ENCODE measurements at regions not wholly inside any gene's neighbourhood (a gene's known extent, or its start where the extent isn't known, plus 50 kb on each side); places are given as distances from the start of the nearest gene placed in this dataset.

- TF ChIP-seq, protein P1, sequence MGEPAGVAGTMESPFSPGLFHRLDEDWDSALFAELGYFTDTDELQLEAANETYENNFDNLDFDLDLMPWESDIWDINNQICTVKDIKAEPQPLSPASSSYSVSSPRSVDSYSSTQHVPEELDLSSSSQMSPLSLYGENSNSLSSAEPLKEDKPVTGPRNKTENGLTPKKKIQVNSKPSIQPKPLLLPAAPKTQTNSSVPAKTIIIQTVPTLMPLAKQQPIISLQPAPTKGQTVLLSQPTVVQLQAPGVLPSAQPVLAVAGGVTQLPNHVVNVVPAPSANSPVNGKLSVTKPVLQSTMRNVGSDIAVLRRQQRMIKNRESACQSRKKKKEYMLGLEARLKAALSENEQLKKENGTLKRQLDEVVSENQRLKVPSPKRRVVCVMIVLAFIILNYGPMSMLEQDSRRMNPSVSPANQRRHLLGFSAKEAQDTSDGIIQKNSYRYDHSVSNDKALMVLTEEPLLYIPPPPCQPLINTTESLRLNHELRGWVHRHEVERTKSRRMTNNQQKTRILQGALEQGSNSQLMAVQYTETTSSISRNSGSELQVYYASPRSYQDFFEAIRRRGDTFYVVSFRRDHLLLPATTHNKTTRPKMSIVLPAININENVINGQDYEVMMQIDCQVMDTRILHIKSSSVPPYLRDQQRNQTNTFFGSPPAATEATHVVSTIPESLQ (CRISPR knock-in tag; IDR thresholded peaks at IDR 0.05), result no peak
- TF ChIP-seq GTF2I (CRISPR knock-in tag; conservative IDR thresholded peaks at IDR 0.05) (no peak), FOXJ3 (CRISPR knock-in tag; IDR thresholded peaks at IDR 0.05; ENCODE audit: borderline replicate concordance) (no peak), ZSCAN18 (CRISPR knock-in tag; IDR thresholded peaks at IDR 0.05) (no peak), SMAD4 (CRISPR knock-in tag; IDR thresholded peaks at IDR 0.05) (no peak), ATF1 (CRISPR knock-in tag; IDR thresholded peaks at IDR 0.05) (no peak), CBFB (CRISPR knock-in tag; IDR thresholded peaks at IDR 0.05; ENCODE audit: low read depth) (no peak), ZNF532 (CRISPR knock-in tag; IDR thresholded peaks at IDR 0.05; ENCODE audit: borderline replicate concordance) (no peak), RELA (CRISPR knock-in tag; IDR thresholded peaks at IDR 0.05; ENCODE audit: borderline replicate concordance) (no peak), ZNF317 (CRISPR knock-in tag; IDR thresholded peaks at IDR 0.05; ENCODE audit: borderline replicate concordance, low read depth) (no peak), GRHL2 (CRISPR knock-in tag; IDR thresholded peaks at IDR 0.05; ENCODE audit: insufficient replicate concordance, severe bottlenecking) (no peak), ESRRA (CRISPR knock-in tag; IDR thresholded peaks at IDR 0.05; ENCODE audit: borderline replicate concordance) (no peak), ZNF416 (CRISPR knock-in tag; IDR thresholded peaks at IDR 0.05) (no peak), AFF4 (CRISPR knock-in tag; IDR thresholded peaks at IDR 0.05; ENCODE audit: borderline replicate concordance) (no peak)
- TF ChIP-seq, protein P2, sequence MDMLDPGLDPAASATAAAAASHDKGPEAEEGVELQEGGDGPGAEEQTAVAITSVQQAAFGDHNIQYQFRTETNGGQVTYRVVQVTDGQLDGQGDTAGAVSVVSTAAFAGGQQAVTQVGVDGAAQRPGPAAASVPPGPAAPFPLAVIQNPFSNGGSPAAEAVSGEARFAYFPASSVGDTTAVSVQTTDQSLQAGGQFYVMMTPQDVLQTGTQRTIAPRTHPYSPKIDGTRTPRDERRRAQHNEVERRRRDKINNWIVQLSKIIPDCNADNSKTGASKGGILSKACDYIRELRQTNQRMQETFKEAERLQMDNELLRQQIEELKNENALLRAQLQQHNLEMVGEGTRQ (CRISPR knock-in tag; IDR thresholded peaks at IDR 0.05), result no peak
- TF ChIP-seq, protein P3, sequence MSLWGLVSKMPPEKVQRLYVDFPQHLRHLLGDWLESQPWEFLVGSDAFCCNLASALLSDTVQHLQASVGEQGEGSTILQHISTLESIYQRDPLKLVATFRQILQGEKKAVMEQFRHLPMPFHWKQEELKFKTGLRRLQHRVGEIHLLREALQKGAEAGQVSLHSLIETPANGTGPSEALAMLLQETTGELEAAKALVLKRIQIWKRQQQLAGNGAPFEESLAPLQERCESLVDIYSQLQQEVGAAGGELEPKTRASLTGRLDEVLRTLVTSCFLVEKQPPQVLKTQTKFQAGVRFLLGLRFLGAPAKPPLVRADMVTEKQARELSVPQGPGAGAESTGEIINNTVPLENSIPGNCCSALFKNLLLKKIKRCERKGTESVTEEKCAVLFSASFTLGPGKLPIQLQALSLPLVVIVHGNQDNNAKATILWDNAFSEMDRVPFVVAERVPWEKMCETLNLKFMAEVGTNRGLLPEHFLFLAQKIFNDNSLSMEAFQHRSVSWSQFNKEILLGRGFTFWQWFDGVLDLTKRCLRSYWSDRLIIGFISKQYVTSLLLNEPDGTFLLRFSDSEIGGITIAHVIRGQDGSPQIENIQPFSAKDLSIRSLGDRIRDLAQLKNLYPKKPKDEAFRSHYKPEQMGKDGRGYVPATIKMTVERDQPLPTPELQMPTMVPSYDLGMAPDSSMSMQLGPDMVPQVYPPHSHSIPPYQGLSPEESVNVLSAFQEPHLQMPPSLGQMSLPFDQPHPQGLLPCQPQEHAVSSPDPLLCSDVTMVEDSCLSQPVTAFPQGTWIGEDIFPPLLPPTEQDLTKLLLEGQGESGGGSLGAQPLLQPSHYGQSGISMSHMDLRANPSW (CRISPR knock-in tag; conservative IDR thresholded peaks at IDR 0.05; ENCODE audit: low read depth), result no peak
Measured at GRCh38 chr16:26267641-26268040, 575.9 kb downstream of the HS3ST4 start (continued).
